ENCODE measurements at regions not wholly inside any gene's neighbourhood (a gene's known extent, or its start where the extent isn't known, plus 50 kb on each side); places are given as distances from the start of the nearest gene placed in this dataset.

DNA sequence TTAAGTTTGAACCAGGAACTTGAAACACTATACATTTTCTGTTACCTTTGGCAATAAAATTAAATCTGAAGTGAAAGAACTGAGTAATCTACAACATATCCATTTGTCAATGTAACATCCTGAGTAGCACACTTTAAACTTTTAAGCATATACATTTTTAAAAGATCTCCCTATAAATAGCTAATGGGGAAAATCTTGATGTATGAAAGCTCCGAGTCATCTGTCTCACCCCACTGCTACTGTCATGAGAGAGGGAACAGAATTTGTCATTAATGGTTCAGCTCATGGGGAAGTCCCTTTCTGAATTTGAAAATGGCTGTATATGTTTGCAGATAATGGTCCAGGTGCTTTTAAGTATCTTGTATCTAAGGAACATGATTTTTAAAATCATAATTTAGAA lies 55.2 kb upstream of the NOX3 start:
- TF ChIP-seq, protein P1, sequence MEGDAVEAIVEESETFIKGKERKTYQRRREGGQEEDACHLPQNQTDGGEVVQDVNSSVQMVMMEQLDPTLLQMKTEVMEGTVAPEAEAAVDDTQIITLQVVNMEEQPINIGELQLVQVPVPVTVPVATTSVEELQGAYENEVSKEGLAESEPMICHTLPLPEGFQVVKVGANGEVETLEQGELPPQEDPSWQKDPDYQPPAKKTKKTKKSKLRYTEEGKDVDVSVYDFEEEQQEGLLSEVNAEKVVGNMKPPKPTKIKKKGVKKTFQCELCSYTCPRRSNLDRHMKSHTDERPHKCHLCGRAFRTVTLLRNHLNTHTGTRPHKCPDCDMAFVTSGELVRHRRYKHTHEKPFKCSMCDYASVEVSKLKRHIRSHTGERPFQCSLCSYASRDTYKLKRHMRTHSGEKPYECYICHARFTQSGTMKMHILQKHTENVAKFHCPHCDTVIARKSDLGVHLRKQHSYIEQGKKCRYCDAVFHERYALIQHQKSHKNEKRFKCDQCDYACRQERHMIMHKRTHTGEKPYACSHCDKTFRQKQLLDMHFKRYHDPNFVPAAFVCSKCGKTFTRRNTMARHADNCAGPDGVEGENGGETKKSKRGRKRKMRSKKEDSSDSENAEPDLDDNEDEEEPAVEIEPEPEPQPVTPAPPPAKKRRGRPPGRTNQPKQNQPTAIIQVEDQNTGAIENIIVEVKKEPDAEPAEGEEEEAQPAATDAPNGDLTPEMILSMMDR (IDR thresholded peaks at IDR 0.05; ENCODE audit: borderline replicate concordance, insufficient read depth, low read depth, low read length), result no peak
- no peak overlapping the region for H3K4me3 ChIP-seq (ENCODE audit: low read depth, low read length)

DNA sequence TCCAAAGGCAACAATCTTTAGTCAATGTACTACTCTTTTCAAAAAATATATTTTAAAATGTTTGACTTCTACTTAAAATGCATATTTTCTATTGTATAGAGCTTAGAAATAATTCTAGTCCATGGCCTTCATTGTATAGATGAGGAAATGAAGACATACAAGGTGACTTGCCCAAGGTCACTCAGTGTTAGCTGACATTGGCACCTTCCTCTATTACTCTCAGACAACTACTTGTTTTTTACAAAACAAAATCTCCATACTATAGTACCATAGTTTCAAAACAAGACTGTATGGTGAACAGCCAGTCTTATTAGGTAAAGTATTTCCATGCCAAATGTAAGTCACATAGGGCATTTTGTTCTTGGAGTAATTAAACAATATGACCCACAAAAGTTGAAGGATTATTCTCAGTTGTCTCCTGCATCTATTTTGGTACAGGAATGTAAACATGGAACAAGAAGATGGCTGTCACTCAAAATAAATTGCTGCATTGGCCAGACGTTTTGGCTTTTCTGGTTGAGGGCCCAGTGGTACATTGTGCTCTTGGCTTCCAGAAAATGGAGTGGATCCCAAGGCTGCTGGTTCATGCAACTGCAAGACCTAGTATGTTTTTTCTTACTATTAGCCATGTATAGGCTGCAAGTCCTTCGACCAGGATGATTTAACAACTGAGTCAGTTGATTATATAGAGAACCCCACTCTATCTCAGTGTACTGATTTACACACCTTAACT lies 54.3 kb upstream of the NOX3 start:
- no peak overlapping the region for H3K4me3 ChIP-seq (ENCODE audit: low read depth, low read length)
- TF ChIP-seq, protein P1 (IDR thresholded peaks at IDR 0.05; ENCODE audit: borderline replicate concordance, insufficient read depth, low read depth, low read length), result no peak

DNA sequence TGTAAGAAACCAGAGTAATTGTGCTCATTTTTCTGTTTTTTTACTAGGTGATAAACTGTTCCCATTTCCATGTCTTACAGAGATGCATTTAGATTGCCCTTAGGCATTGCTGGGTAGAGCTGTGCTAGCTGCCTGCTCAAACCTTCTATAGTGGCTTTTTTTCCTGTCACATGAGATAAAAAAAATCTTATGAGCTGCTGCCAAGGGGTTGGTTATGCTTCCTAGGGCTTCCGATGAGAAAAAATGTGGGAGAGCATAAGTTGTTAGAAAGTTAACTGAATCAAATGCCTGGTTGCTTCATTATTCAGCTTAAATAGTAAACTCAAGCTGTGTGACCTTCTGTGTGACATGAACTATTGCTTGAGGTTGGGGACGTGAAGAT lies 50.0 kb upstream of the NOX3 start:
- H3K4me3 ChIP-seq (ENCODE audit: low read depth, low read length), result no peak overlapping the region
- TF ChIP-seq, protein P1 (IDR thresholded peaks at IDR 0.05; ENCODE audit: borderline replicate concordance, insufficient read depth, low read depth, low read length), result no peak
